ENCODE measurements at regions not wholly inside any gene's neighbourhood (a gene's known extent, or its start where the extent isn't known, plus 50 kb on each side); places are given as distances from the start of the nearest gene placed in this dataset.

DNA sequence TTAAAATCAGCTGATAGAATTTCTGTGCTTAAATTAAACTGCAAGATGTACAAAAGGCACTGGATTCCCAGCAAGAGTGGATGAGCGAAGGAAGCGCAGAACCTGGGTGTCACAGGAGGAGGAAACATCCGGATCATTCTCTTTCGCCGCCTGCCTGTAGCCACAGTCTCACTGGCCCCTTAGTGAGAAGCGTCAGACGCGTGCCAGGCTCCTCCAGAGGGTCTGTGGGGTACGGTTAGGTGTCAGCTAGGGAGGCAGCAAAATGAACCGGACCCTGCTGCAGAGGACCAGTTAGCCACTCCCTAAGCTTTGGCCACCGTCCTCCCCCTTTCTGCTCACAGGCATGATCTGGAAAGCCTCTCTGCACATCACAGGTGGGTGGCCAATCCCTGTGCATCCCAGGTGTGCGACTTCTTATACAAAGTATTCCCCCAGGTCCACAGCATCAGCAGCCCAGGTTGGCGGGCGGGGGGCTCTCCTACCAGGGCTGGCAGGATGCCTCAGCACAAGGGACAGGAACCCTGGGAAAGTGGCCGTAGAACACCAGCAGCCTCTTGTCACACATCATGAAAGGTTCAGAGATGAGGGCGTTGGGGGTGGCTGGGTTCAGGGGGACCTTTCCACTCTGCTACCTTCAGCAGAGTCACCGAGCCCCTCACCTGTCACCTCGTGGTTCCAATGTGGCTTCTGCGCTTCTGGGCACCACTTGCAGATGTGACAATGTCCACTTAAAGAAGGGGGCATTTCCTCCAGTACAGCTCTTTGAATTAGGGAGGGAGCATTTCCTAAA lies 61.1 kb upstream of the SLC66A3 start:
- Histone ChIP-seq H3K4me1 (peaks cover 12% of the 10 kb centered on the region; the same call in 2 of the 3 replicates), H3K4me3 (no peak overlapping the region), H3K27ac (no peak overlapping the region), H3K4me2 (no peak overlapping the region), H3K9me3 (no peaks in the 10 kb centered on the region)
- FAIRE-seq: no peak
- 58% methylated on average over 18 of the region's 19 CpGs for WGBS (ENCODE audit: missing lambda C conversion rate)
- POLR2A ChIA-PET: no interaction called here
- TF ChIP-seq GATA3 (IDR thresholded peaks at IDR 0.05; ENCODE audit: borderline replicate concordance) (no peak), TP53 (CRISPR knock-in tag; IDR thresholded peaks at IDR 0.05) (no peak), JUNB (IDR thresholded peaks at IDR 0.05) (no peak), KDM1A (IDR thresholded peaks at IDR 0.05; ENCODE audit: low read depth) (no peak), CHD4 (IDR thresholded peaks at IDR 0.05; ENCODE audit: borderline replicate concordance) (no peak), JUN (IDR thresholded peaks at IDR 0.05) (no peak)
- TF ChIP-seq, protein P1, sequence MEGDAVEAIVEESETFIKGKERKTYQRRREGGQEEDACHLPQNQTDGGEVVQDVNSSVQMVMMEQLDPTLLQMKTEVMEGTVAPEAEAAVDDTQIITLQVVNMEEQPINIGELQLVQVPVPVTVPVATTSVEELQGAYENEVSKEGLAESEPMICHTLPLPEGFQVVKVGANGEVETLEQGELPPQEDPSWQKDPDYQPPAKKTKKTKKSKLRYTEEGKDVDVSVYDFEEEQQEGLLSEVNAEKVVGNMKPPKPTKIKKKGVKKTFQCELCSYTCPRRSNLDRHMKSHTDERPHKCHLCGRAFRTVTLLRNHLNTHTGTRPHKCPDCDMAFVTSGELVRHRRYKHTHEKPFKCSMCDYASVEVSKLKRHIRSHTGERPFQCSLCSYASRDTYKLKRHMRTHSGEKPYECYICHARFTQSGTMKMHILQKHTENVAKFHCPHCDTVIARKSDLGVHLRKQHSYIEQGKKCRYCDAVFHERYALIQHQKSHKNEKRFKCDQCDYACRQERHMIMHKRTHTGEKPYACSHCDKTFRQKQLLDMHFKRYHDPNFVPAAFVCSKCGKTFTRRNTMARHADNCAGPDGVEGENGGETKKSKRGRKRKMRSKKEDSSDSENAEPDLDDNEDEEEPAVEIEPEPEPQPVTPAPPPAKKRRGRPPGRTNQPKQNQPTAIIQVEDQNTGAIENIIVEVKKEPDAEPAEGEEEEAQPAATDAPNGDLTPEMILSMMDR (IDR thresholded peaks at IDR 0.05): no peak
- TF ChIP-seq, protein P2, sequence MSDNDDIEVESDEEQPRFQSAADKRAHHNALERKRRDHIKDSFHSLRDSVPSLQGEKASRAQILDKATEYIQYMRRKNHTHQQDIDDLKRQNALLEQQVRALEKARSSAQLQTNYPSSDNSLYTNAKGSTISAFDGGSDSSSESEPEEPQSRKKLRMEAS (IDR thresholded peaks at IDR 0.05): no peak
- DNase-seq (ENCODE audit: low read depth in 1 of 2, low spot score in 1 of 2): no peak
- ATAC-seq: no peak; a peak in 1 of 6 replicates
- CTCF ChIA-PET: interaction anchor here (0.9 to 2.1 kb wide), 8 partner anchors 13 to 489 kb away, joined by 3 to 15 read pairs (median 4); no protein-coding TSS in a partner anchor

GRCh38 chr2:11096591-11096990 lies 58.7 kb upstream of the SLC66A3 start:
- no peak for FAIRE-seq
- Histone ChIP-seq H3K9me3 (no peaks in the 10 kb centered on the region), H3K4me2 (no peak overlapping the region), H3K27ac (peak overlapping the region in 1 of 2 experiments; percentile 9; a peak in 1 of 6 replicates), H3K4me1 (peaks cover 12% of the 10 kb centered on the region; the same call in 2 of the 3 replicates), H3K4me3 (no peak overlapping the region)
- TF ChIP-seq MAFK (IDR thresholded peaks at IDR 0.05; ENCODE audit: partially characterized antibody) (no peak), HOXA7 (CRISPR knock-in tag; IDR thresholded peaks at IDR 0.05) (no peak), ATOH8 (CRISPR knock-in tag; IDR thresholded peaks at IDR 0.05; ENCODE audit: low read depth) (no peak), RARB (CRISPR knock-in tag; IDR thresholded peaks at IDR 0.05) (no peak), ZNF302 (CRISPR knock-in tag; IDR thresholded peaks at IDR 0.05) (no peak), CBX2 (IDR thresholded peaks at IDR 0.05; ENCODE audit: borderline replicate concordance, low read depth) (no peak), ZSCAN20 (CRISPR knock-in tag; IDR thresholded peaks at IDR 0.05) (no peak), MAZ (IDR thresholded peaks at IDR 0.05; ENCODE audit: borderline replicate concordance, low read depth, low read length) (no peak), CBX8 (IDR thresholded peaks at IDR 0.05) (no peak), JUN (IDR thresholded peaks at IDR 0.05) (no peak), EHMT2 (IDR thresholded peaks at IDR 0.05; ENCODE audit: low read depth) (no peak), RNF2 (IDR thresholded peaks at IDR 0.05; ENCODE audit: borderline replicate concordance, low read depth) (no peak), RFX5 (IDR thresholded peaks at IDR 0.05) (no peak), NPAS2 (CRISPR knock-in tag; IDR thresholded peaks at IDR 0.05; ENCODE audit: borderline replicate concordance) (no peak)
- TF ChIP-seq, protein P3, sequence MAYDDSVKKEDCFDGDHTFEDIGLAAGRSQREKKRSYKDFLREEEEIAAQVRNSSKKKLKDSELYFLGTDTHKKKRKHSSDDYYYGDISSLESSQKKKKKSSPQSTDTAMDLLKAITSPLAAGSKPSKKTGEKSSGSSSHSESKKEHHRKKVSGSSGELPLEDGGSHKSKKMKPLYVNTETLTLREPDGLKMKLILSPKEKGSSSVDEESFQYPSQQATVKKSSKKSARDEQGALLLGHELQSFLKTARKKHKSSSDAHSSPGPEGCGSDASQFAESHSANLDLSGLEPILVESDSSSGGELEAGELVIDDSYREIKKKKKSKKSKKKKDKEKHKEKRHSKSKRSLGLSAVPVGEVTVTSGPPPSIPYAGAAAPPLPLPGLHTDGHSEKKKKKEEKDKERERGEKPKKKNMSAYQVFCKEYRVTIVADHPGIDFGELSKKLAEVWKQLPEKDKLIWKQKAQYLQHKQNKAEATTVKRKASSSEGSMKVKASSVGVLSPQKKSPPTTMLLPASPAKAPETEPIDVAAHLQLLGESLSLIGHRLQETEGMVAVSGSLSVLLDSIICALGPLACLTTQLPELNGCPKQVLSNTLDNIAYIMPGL (CRISPR knock-in tag; IDR thresholded peaks at IDR 0.05; ENCODE audit: borderline replicate concordance): no peak
- WGBS (ENCODE audit: missing lambda C conversion rate): 71% methylated on average over 10 of the region's 10 CpGs
- POLR2A ChIA-PET: no interaction called here
- no peak for ATAC-seq
- CTCF ChIA-PET: interaction anchor here (2.2 kb wide), 1 partner anchor 28 kb away, joined by 6 read pairs; no protein-coding TSS in a partner anchor
- DNase-seq (ENCODE audit: low read depth in 1 of 2, low spot score in 1 of 2): no peak

Data from A549 (cell line).